Thyroid gland (tissue), 4 donors: ENCODE measurements at regions not wholly inside any gene's neighbourhood (a gene's known extent, or its start where the extent isn't known, plus 50 kb on each side); places are given as distances from the start of the nearest gene placed in this dataset.

Experiments used
- CTCF ChIP-seq, 6 experiments: fragments of 200-600 bp in 3 of 6; fragments of 450-650 bp in 3 of 6; sonication (generic) in 3 of 6; IDR thresholded peaks; one replicate each; pipeline ENCODE4 v1.5.1; 2016 to 2019; ENCODE audit warnings: antibody characterized with exemption in 6 of 6, mild to moderate bottlenecking in 2 of 6, inconsistent platforms in 1 of 6, moderate library complexity in 1 of 6
- POLR2A ChIP-seq, 2 donors: fragments of 450-650 bp; IDR thresholded peaks; one replicate each; pipeline ENCODE4 v1.6.1; 2017; ENCODE audit warnings: antibody characterized with exemption in 2 of 2, mild to moderate bottlenecking in 2 of 2, moderate library complexity in 1 of 2

- TF ChIP-seq CTCF (IDR thresholded peaks at IDR 0.05) (no peak), POLR2A (IDR thresholded peaks at IDR 0.05) (no peak)
These were observed 163.1 kb downstream of the TTLL2 start for GRCh38 chr6:167487749-167488664.
